ENCODE measurements at regions not wholly inside any gene's neighbourhood (a gene's known extent, or its start where the extent isn't known, plus 50 kb on each side); places are given as distances from the start of the nearest gene placed in this dataset.

- TF ChIP-seq CTCF (IDR thresholded peaks at IDR 0.05; ENCODE audit: low read depth, low read length, missing input control), result no peak
- TF ChIP-seq REST (IDR thresholded peaks at IDR 0.05), result no peak
- TF ChIP-seq MAX (IDR thresholded peaks at IDR 0.05), result no peak
- no peak for TF ChIP-seq ZBTB33 (IDR thresholded peaks at IDR 0.05)
- TF ChIP-seq TAF1 (conservative IDR thresholded peaks at IDR 0.05), result no peak
- TF ChIP-seq JUND (IDR thresholded peaks at IDR 0.05), result no peak
These were observed 526.1 kb downstream of the TMEM38B start for GRCh38 chr9:106220415-106220814.

All from liver (tissue), 3 donors.